CD4-positive, alpha-beta memory T cell (primary cell): ENCODE measurements at regions not wholly inside any gene's neighbourhood (a gene's known extent, or its start where the extent isn't known, plus 50 kb on each side); places are given as distances from the start of the nearest gene placed in this dataset.
"Not testable (repeated sequence)": the region's sequence is repeated elsewhere in the genome, so short reads cannot be mapped to it uniquely, and the experiment has no call there.

Experiments
- CTCF ChIA-PET: fragments of 350-600 bp; sonication (Branson Sonifier 250); formaldehyde crosslinking; loops from one replicate; lab custom pipeline; 2021; ENCODE audit warnings: inconsistent platforms; ENCODE audit not compliant: partially characterized antibody; lab: Charles Lee
- POLR2A ChIA-PET: fragments of 350-600 bp; sonication (Branson Sonifier 250); formaldehyde crosslinking; loops from one replicate; lab custom pipeline; 2021; ENCODE audit not compliant: partially characterized antibody; lab: Charles Lee
- DNase-seq, 5 donors: peaks; one replicate each; pipeline versions ENCODE4 v3.0.0 to v3.0.0-alpha.2; 2020 to 2022; ENCODE audit warnings: mixed read lengths in 1 of 5
- H3K27ac ChIP-seq: one replicate; pipeline ENCODE4 v1.7.0; 2013; ENCODE audit warnings: low read depth, low read length
- H3K27me3 ChIP-seq: 2 replicates; pipeline ENCODE4 v1.7.0; 2013; ENCODE audit warnings: mild to moderate bottlenecking, low read length, moderate library complexity; ENCODE audit not compliant: insufficient read depth
- H3K36me3 ChIP-seq: 2 replicates; pipeline ENCODE4 v1.7.0; 2013; ENCODE audit warnings: mild to moderate bottlenecking, low read length, moderate library complexity; ENCODE audit not compliant: insufficient read depth
- H3K4me1 ChIP-seq: 2 replicates; pipeline ENCODE4 v1.7.0; 2013; ENCODE audit warnings: mild to moderate bottlenecking, low read length, moderate library complexity; ENCODE audit not compliant: insufficient read depth
- H3K4me3 ChIP-seq, 2 donors: one replicate each; pipeline ENCODE4 v1.7.0; 2013; ENCODE audit warnings: low read length in 2 of 2, mild to moderate bottlenecking in 1 of 2
- H3K9me3 ChIP-seq, 2 donors: one replicate each; pipeline ENCODE4 v1.7.0; 2013; ENCODE audit warnings: low read length in 2 of 2, control low read depth in 1 of 2; ENCODE audit not compliant: control insufficient read depth in 1 of 2
- H3K27ac Mint-ChIP-seq, 7 donors: one replicate each; pipeline ENCODE4 v1.8.0; 2020 to 2021; ENCODE audit warnings: mixed read lengths in 7 of 7, mild to moderate bottlenecking in 6 of 7, inconsistent platforms in 3 of 7, moderate library complexity in 3 of 7
- H3K27me3 Mint-ChIP-seq, 2 donors: one replicate each; pipeline ENCODE4 v1.8.0; 2020 to 2021; ENCODE audit warnings: mixed read lengths in 2 of 2
- H3K36me3 Mint-ChIP-seq, 2 donors: one replicate each; pipeline ENCODE4 v1.8.0; 2020 to 2021; ENCODE audit warnings: mixed read lengths in 2 of 2, inconsistent platforms in 1 of 2, mild to moderate bottlenecking in 1 of 2
- H3K4me1 Mint-ChIP-seq, 4 donors: one replicate each; pipeline ENCODE4 v1.8.0; 2020 to 2021; ENCODE audit warnings: mixed read lengths in 4 of 4, mild to moderate bottlenecking in 1 of 4
- H3K4me3 Mint-ChIP-seq, 8 donors: one replicate each; pipeline ENCODE4 v1.8.0; 2020 to 2021; ENCODE audit warnings: mixed read lengths in 8 of 8, mild to moderate bottlenecking in 7 of 8, moderate library complexity in 6 of 8, inconsistent platforms in 3 of 8
- H3K9me3 Mint-ChIP-seq, 8 donors: one replicate each; pipeline ENCODE4 v1.8.0; 2020 to 2021; ENCODE audit warnings: mixed read lengths in 8 of 8, mild to moderate bottlenecking in 5 of 8, inconsistent platforms in 3 of 8, moderate library complexity in 1 of 8
- intact Hi-C: fragments of 100-400 bp; cut with micrococcal nuclease; formaldehyde crosslinking; loops from one replicate; pipeline ENCODE4 v1.15.1; 2023

DNA sequence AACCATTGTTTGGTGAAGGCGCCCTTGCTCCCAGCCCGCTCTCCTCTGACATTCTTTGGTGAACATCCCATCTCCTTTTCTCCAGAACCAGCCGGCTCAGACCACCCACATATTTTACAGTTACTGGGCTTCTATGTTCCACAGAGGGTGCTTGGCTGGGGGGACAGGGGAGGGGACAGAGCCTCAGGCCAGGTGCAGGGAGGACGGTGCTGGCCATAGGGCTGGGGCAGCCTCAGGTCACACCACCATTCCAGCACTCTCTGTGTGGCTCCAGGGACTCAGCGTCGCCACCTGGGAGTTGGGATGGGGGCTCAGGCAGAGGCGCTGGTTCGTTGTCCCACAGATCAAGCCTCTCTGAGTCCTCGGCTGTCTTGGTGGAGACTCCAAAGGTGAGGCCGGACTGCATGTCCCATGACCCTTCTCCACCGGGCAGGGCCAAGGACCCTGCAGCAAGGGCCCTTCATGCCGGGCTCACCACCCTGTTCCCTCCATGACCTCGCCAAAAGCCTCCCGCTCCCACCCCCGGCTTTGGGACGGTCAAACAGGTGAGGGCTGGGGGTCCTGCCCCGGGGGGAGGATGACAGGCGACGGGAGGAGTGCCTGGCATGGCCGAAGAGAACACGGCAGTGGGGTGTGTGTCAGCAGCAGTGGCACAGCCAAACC, 176.4 kb downstream of the NPIPB11 start:
- POLR2A ChIA-PET, H3K4me3 Mint-ChIP-seq, H3K9me3 Mint-ChIP-seq, H3K27me3 Mint-ChIP-seq, H3K27me3 ChIP-seq, H3K4me1 ChIP-seq, H3K4me3 ChIP-seq, H3K36me3 Mint-ChIP-seq, CTCF ChIA-PET, H3K27ac ChIP-seq, DNase-seq, intact Hi-C loops, H3K9me3 ChIP-seq, H3K36me3 ChIP-seq, H3K4me1 Mint-ChIP-seq: not testable (repeated sequence)
- H3K27ac Mint-ChIP-seq, result peak overlapping the region in 1 of 7 donors; percentile 61

- H3K27ac ChIP-seq, H3K27ac Mint-ChIP-seq, H3K4me3 Mint-ChIP-seq, H3K36me3 ChIP-seq, H3K36me3 Mint-ChIP-seq, H3K27me3 Mint-ChIP-seq, H3K9me3 Mint-ChIP-seq, intact Hi-C loops, H3K4me1 Mint-ChIP-seq, H3K4me3 ChIP-seq, H3K9me3 ChIP-seq, H3K4me1 ChIP-seq, H3K27me3 ChIP-seq, DNase-seq, CTCF ChIA-PET, POLR2A ChIA-PET: not testable (repeated sequence)
Measured at GRCh38 chr16:29229616-29230005, 176.9 kb downstream of the NPIPB11 start.

DNA sequence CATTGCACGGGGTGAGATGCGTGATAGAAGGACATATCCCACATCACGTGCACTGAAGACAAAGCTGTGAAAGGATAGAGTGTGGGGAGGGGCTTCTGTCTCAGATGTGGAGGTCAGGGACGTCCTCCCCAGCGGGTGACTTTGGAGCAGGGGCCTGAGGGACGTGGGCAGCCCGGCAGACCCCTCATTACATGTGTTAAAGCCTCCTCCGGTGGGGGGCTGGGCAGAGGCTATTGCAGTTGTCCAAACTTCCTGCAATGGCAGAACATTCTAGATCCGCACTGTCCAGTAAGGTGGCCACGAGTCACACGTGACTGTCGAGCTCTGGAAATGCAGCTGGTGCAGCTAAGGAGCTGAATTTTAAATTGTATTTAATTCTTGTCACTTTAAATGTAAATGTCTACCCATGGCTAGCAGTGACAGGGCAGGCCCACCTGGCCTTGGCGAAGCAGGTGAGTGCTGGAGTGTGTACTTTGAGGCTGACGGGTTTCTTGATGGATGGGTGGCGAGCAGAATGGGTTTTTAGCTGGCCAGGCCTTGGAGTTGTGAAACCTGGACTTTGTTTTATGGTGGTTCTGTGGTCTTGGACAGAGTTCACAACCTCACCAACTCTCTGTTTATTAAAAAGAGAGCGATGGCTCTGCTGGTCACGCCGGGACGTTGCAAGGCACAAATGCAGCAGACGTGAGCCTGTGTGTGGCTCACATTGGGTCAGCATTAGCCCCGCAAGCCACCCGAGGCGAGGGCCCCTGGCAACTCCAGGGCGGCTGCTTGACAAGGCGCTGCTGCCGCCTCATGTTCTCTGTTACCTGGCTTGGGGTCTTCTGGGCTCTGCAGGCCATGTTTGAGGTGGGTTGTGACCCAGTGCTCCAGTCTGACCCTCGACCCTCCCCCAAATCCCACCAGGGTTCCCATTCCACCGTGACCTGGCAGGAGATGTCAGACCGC, 177.6 kb downstream of the NPIPB11 start:
- intact Hi-C loops, H3K4me3 ChIP-seq, H3K27me3 ChIP-seq, H3K27me3 Mint-ChIP-seq, H3K9me3 ChIP-seq, POLR2A ChIA-PET, DNase-seq, H3K36me3 ChIP-seq, H3K9me3 Mint-ChIP-seq, H3K4me3 Mint-ChIP-seq, H3K36me3 Mint-ChIP-seq, H3K4me1 ChIP-seq, H3K27ac ChIP-seq, CTCF ChIA-PET: not testable (repeated sequence)
- peaks cover 4 to 11% (median 9%) of the 10 kb centered on the region in 4 donors for H3K4me1 Mint-ChIP-seq
- H3K27ac Mint-ChIP-seq, result peak overlapping the region in 2 of 7 donors; percentile 25 to 52

GRCh38 chr16:29227751-29228663, 178.5 kb downstream of the NPIPB11 start:
- H3K27me3 Mint-ChIP-seq, H3K27me3 ChIP-seq, intact Hi-C loops, H3K9me3 Mint-ChIP-seq, H3K4me3 Mint-ChIP-seq, POLR2A ChIA-PET, H3K36me3 Mint-ChIP-seq, CTCF ChIA-PET, H3K27ac ChIP-seq, H3K9me3 ChIP-seq, H3K36me3 ChIP-seq, H3K4me1 ChIP-seq, H3K4me3 ChIP-seq: not testable (repeated sequence)
- DNase-seq, result peak in 4 of 5 donors; percentile 26 to 50 (median 38)
- peaks cover 8 to 21% (median 16%) of the 10 kb centered on the region in 4 donors for H3K4me1 Mint-ChIP-seq
- H3K27ac Mint-ChIP-seq, result peak overlapping the region in 2 of 7 donors; percentile 25 to 66

DNA sequence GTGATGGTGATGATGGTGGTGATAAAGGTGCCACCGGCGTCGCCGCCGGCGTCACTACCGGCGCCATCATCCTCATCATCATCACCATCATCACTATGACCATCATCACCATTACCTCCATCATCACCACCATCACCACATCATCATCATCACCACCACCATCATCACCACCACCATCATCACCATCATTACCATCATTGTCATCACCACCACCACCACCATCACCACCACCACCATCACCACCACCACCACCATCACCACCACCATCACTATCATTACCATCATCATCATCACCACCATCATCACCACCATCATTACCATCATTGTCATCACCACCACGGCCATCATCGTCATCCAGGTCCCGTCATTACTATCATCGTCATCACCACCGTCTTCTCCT, 179.7 kb downstream of the NPIPB11 start:
- no peaks in the 10 kb centered on the region for H3K36me3 ChIP-seq
- H3K4me1 ChIP-seq, result peaks cover 4% of the 10 kb centered on the region
- CTCF ChIA-PET, result no interaction called here
- Mint-ChIP-seq H3K27ac (peak overlapping the region in 2 of 7 donors; percentile 43 to 54), H3K4me3 (no peak overlapping the region), H3K36me3 (peaks cover 0 to 4% of the 10 kb centered on the region in 2 donors), H3K27me3 (no peaks in the 10 kb centered on the region), H3K9me3 (peaks cover 0 to 6% (median 0%) of the 10 kb centered on the region in 8 donors), H3K4me1 (peaks cover 8 to 22% (median 17%) of the 10 kb centered on the region in 4 donors)
- H3K27ac ChIP-seq, result no peak overlapping the region
- H3K27me3 ChIP-seq, result no peaks in the 10 kb centered on the region
- intact Hi-C loops, result no loop called here
- POLR2A ChIA-PET, result no interaction called here
- no peak overlapping the region for H3K4me3 ChIP-seq
- no peaks in the 10 kb centered on the region for H3K9me3 ChIP-seq
- DNase-seq, result no peak

GRCh38 chr16:29224675-29225074, 181.8 kb downstream of the NPIPB11 start:
- H3K4me3 ChIP-seq, H3K4me3 Mint-ChIP-seq, POLR2A ChIA-PET, H3K27ac Mint-ChIP-seq, intact Hi-C loops, H3K36me3 Mint-ChIP-seq, H3K4me1 ChIP-seq, H3K27ac ChIP-seq, CTCF ChIA-PET, DNase-seq, H3K27me3 ChIP-seq, H3K9me3 Mint-ChIP-seq, H3K27me3 Mint-ChIP-seq, H3K9me3 ChIP-seq, H3K36me3 ChIP-seq: not testable (repeated sequence)
- peaks cover 8 to 22% (median 18%) of the 10 kb centered on the region in 4 donors for H3K4me1 Mint-ChIP-seq

DNA sequence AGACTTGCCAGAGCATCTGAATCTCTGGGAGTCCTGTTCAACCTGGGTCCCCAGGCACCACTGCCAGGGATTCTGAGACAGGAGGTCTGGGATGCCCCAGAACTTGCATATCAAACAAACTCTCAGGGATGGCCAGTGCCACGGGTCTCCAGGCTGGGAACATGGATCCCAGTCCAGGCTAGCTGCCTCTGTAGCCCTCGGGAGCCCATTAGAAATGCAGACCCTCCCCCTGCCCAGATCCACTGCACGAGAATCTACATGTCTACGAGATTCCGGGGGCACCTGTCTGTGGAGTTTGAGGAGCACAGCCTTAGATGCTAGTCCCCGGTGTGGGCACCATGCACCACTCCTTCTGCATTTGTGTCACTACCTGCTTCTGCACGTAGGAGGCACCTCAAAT, 183.9 kb downstream of the NPIPB11 start:
- H3K27me3 Mint-ChIP-seq, POLR2A ChIA-PET: not testable (repeated sequence)
- peaks cover 8 to 22% (median 20%) of the 10 kb centered on the region in 4 donors for H3K4me1 Mint-ChIP-seq

More for the DNA sequence above, 183.9 kb downstream of the NPIPB11 start:
- H3K4me3 ChIP-seq, H3K4me3 Mint-ChIP-seq, intact Hi-C loops, CTCF ChIA-PET, H3K36me3 ChIP-seq, H3K4me1 ChIP-seq, H3K27me3 ChIP-seq, H3K9me3 Mint-ChIP-seq, DNase-seq, H3K9me3 ChIP-seq, H3K27ac ChIP-seq: not testable (repeated sequence)
- peak overlapping the region in 2 of 7 donors; percentile 19 to 23 for H3K27ac Mint-ChIP-seq
- H3K36me3 Mint-ChIP-seq, result peaks cover 12 to 16% of the 10 kb centered on the region in 2 donors
